HCT116 (cell line): ENCODE measurements at regions not wholly inside any gene's neighbourhood (a gene's known extent, or its start where the extent isn't known, plus 50 kb on each side); places are given as distances from the start of the nearest gene placed in this dataset.

ENCODE experiments used
- ATAC-seq: fragments of 200-7000 bp; cut with Tn5 transposase; 2 replicates; pipeline ENCODE4 v1.9.1; 2020; ENCODE audit warnings: mild to moderate bottlenecking, moderate library complexity
- BruUV-seq: library from RNA; stranded (reverse); fragments of 400-500 nt; replicated peaks from 2 replicates; lab custom pipeline; 2021; lab: Mats Ljungman, UMichigan
- CTCF ChIA-PET: fragments of 300-600 bp; sonication (Branson Sonifier 250); formaldehyde crosslinking; loops from one replicate; lab custom pipeline; 2021; ENCODE audit warnings: antibody characterized with exemption; lab: Charles Lee
- POLR2A ChIA-PET: fragments of 300-600, 350-600 bp; sonication (Branson Sonifier 250); formaldehyde crosslinking; loops from one replicate; lab custom pipeline; 2021; ENCODE audit warnings: antibody characterized with exemption; lab: Charles Lee
- RAD21 ChIA-PET, 2 experiments: fragments of 300-600 bp; sonication (Branson Sonifier 250); formaldehyde crosslinking; loops; one replicate each; lab custom pipeline; 2023; ENCODE audit warnings: low total read pairs in 2 of 2; ENCODE audit not compliant: uncharacterized antibody in 2 of 2, unreplicated experiment in 2 of 2, low non-redundant PET in 1 of 2; lab: Charles Lee
- DNase-seq: peaks from one replicate; pipeline ENCODE4 v3.0.0-alpha.2; 2010; ENCODE audit warnings: low read depth, low spot score
- H2AFZ ChIP-seq: fragments of 200-600 bp; shearing (Covaris generic), sonication (generic); 2 replicates; pipeline ENCODE4 v1.6.1; 2017; ENCODE audit warnings: low read depth, mixed run types, mixed read lengths, antibody characterized with exemption, low read length; ENCODE audit not compliant: poor library complexity, severe bottlenecking
- H3K27ac ChIP-seq: 2 replicates; pipeline ENCODE4 v1.5.1; 2012; ENCODE audit warnings: low read depth, low read length
- H3K27me3 ChIP-seq: fragments of 200-600 bp; sonication (generic); 2 replicates; pipeline ENCODE4 v1.6.1; 2016; ENCODE audit warnings: mixed run types, low read length, mixed read lengths; ENCODE audit not compliant: insufficient read depth
- H3K36me3 ChIP-seq, 2 experiments: fragments of 200-500 bp in 1 of 2; fragments of 200-600 bp in 1 of 2; sonication (Bioruptor generic) in 1 of 2; sonication (generic) in 1 of 2; 2 replicates each; pipeline versions ENCODE4 v1.5.1 to v1.6.1; 2014 to 2016; ENCODE audit warnings: low read length in 2 of 2, inconsistent platforms in 1 of 2, mixed read lengths in 1 of 2, mixed run types in 1 of 2; ENCODE audit not compliant: insufficient read depth in 2 of 2, control insufficient read depth in 1 of 2
- H3K4me1 ChIP-seq, 2 experiments: fragments of 200-600 bp in 1 of 2; sonication (generic) in 1 of 2; 2 replicates each; pipeline versions ENCODE4 v1.5.1 to v1.6.1; 2012 to 2017; ENCODE audit warnings: low read length in 2 of 2, inconsistent platforms in 1 of 2, mild to moderate bottlenecking in 1 of 2, mixed read lengths in 1 of 2, mixed run types in 1 of 2, moderate library complexity in 1 of 2; ENCODE audit not compliant: insufficient read depth in 2 of 2, control insufficient read depth in 1 of 2
- H3K4me2 ChIP-seq: fragments of 200-600 bp; sonication (generic); 2 replicates; pipeline ENCODE4 v1.6.1; 2017; ENCODE audit warnings: mixed run types, low read length, mixed read lengths
- H3K4me3 ChIP-seq, 2 experiments: fragments of 200-600 bp in 1 of 2; sonication (generic) in 1 of 2; replicated peaks in 1 of 2; 2 replicates each; pipeline ENCODE4 v1.5.1; 2011 to 2016; ENCODE audit warnings: low read length in 2 of 2, control low read depth in 1 of 2, low read depth in 1 of 2, mild to moderate bottlenecking in 1 of 2, mixed read lengths in 1 of 2, mixed run types in 1 of 2
- H3K79me2 ChIP-seq: fragments of 200-600 bp; sonication (generic); 2 replicates; pipeline ENCODE4 v1.6.1; 2017; ENCODE audit warnings: mild to moderate bottlenecking, mixed run types, low read length, moderate library complexity, mixed read lengths; ENCODE audit not compliant: insufficient read depth
- H3K9ac ChIP-seq: fragments of 200-600 bp; sonication (generic); 2 replicates; pipeline ENCODE4 v1.6.1; 2016; ENCODE audit warnings: low read length, mixed read lengths
- H3K9me2 ChIP-seq: fragments of 200-600 bp; sonication (generic), shearing (Covaris generic); 2 replicates; pipeline ENCODE4 v1.6.1; 2017; ENCODE audit warnings: mixed run types, mild to moderate bottlenecking, moderate library complexity; ENCODE audit not compliant: insufficient read depth
- H3K9me3 ChIP-seq, 2 experiments: fragments of 200-500 bp in 1 of 2; fragments of 200-600 bp in 1 of 2; sonication (Bioruptor generic) in 1 of 2; sonication (generic) in 1 of 2; 2 replicates each; pipeline ENCODE4 v1.6.1; 2014 to 2017; ENCODE audit warnings: low read length in 2 of 2, mixed read lengths in 2 of 2, inconsistent platforms in 1 of 2, low read depth in 1 of 2, mild to moderate bottlenecking in 1 of 2, mixed run types in 1 of 2, moderate library complexity in 1 of 2; ENCODE audit not compliant: control insufficient read depth in 1 of 2, insufficient read depth in 1 of 2
- H4K20me1 ChIP-seq: fragments of 200-600 bp; sonication (generic), shearing (Covaris generic); 2 replicates; pipeline ENCODE4 v1.6.1; 2017; ENCODE audit warnings: mixed run types, mild to moderate bottlenecking, moderate library complexity; ENCODE audit not compliant: insufficient read depth
- CTCF ChIP-seq, 3 experiments: fragments of 200-600 bp in 1 of 3; sonication (generic) in 1 of 3; IDR thresholded peaks in 2 of 3; conservative IDR thresholded peaks in 1 of 3; 2 replicates each; pipeline ENCODE4 v1.5.1; 2012 to 2017; ENCODE audit warnings: low read depth in 2 of 3, low read length in 2 of 3, antibody characterized with exemption in 1 of 3, borderline replicate concordance in 1 of 3, control low read depth in 1 of 3, mild to moderate bottlenecking in 1 of 3, mixed read lengths in 1 of 3, mixed run types in 1 of 3, moderate library complexity in 1 of 3; ENCODE audit not compliant: insufficient read depth in 1 of 3
- EGR1 ChIP-seq: IDR thresholded peaks from 2 replicates; pipeline ENCODE4 v1.6.1; 2012; ENCODE audit warnings: low read depth
- EZH2 ChIP-seq: fragments of 200-600 bp; sonication (generic); IDR thresholded peaks from 2 replicates; pipeline ENCODE4 v1.6.1; 2017; ENCODE audit warnings: antibody characterized with exemption, mixed run types
- EZH2phosphoT487 ChIP-seq: fragments of 200-600 bp; IDR thresholded peaks from 2 replicates; pipeline ENCODE4 v1.6.1; 2018; ENCODE audit warnings: antibody characterized with exemption, borderline replicate concordance
- FOSL1 ChIP-seq: IDR thresholded peaks from 2 replicates; pipeline ENCODE4 v1.6.1; 2012; ENCODE audit warnings: low read depth
- MAX ChIP-seq: IDR thresholded peaks from 2 replicates; pipeline ENCODE4 v1.6.1; 2012
- RAD21 ChIP-seq: IDR thresholded peaks from 2 replicates; pipeline ENCODE4 v1.6.1; 2012; ENCODE audit warnings: low read depth, mild to moderate bottlenecking
- SIN3A ChIP-seq: IDR thresholded peaks from 2 replicates; pipeline ENCODE4 v1.6.1; 2012; ENCODE audit warnings: low read depth
- SRF ChIP-seq: IDR thresholded peaks from 2 replicates; pipeline ENCODE4 v1.6.1; 2012; ENCODE audit warnings: low read depth
- TCF7L2 ChIP-seq: IDR thresholded peaks from 2 replicates; pipeline ENCODE4 v1.7.0; 2011; ENCODE audit warnings: borderline replicate concordance, inconsistent platforms; ENCODE audit not compliant: insufficient read depth, insufficient read length; ENCODE audit errors: extremely low read depth
- YY1 ChIP-seq: IDR thresholded peaks from 2 replicates; pipeline ENCODE4 v1.6.1; 2011; ENCODE audit warnings: low read length, low read depth, moderate library complexity, mild to moderate bottlenecking; ENCODE audit not compliant: insufficient replicate concordance; ENCODE audit errors: extremely low read depth
- ZFX ChIP-seq: fragments of 450-650 bp; IDR thresholded peaks from 2 replicates; pipeline ENCODE4 v1.6.1; 2017
- ZNF274 ChIP-seq: fragments of 200-500 bp; sonication (Bioruptor generic); IDR thresholded peaks from 2 replicates; pipeline ENCODE4 v1.6.1; 2014; ENCODE audit warnings: mild to moderate bottlenecking, low read depth, low read length, inconsistent platforms
- intact Hi-C: fragments of 100-400 bp; cut with micrococcal nuclease; formaldehyde crosslinking; loops from 2 replicates; pipeline ENCODE4 v1.10.0; 2022
- TF ChIP-seq, protein P1 (sequence below): IDR thresholded peaks from 2 replicates; pipeline ENCODE4 v1.6.1; 2012; ENCODE audit warnings: low read depth
- TF ChIP-seq, protein P2 (sequence below): IDR thresholded peaks from 2 replicates; pipeline ENCODE4 v1.6.1; 2012
- TF ChIP-seq, protein P3 (sequence below): IDR thresholded peaks from 2 replicates; pipeline ENCODE4 v1.6.1; 2011; ENCODE audit warnings: mild to moderate bottlenecking, low read length, moderate library complexity; ENCODE audit not compliant: insufficient replicate concordance; ENCODE audit errors: extremely low read depth

DNA sequence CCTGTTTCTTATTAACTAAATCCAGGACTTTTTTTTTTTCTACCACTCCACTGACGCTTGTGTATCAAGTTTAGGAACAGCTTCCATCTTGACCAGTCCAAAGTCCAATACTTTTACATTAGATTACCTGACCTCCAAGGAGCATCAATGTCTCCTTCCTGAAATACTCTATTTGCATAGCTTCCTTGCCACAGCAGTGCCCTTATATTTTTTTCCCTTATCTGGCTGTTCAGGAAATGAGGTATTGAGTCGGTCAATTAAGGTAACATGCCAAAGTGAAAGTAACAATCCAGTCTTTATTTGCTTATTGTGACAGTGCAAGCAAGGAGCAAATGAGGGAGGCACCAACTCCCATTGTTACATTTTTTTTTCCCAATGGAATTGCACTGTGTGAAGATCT is 730.8 kb upstream of the NDST4 start:
- no peaks in the 10 kb centered on the region for H3K79me2 ChIP-seq
- POLR2A ChIA-PET = no interaction called here
- no peak overlapping the region for H2AFZ ChIP-seq
- intact Hi-C loops = no loop called here
- H3K27ac ChIP-seq = no peak overlapping the region
- H3K4me1 ChIP-seq = no peaks in the 10 kb centered on the region
- BruUV-seq = no TSS peak
- H3K4me2 ChIP-seq = no peak overlapping the region
- H3K9ac ChIP-seq = no peak overlapping the region
- TF ChIP-seq EZH2 (no peak), CTCF (IDR thresholded peaks at IDR 0.05 in 2 of 3, conservative IDR thresholded peaks at IDR 0.05 in 1 of 3; ENCODE audit: borderline replicate concordance in 1 of 3, insufficient read depth in 1 of 3, low read depth in 2 of 3, low read length in 2 of 3) (no peak), YY1 (no peak), EGR1 (no peak), TCF7L2 (no peak), ZFX (no peak), RAD21 (no peak), SRF (no peak), MAX (no peak), EZH2phosphoT487 (no peak), FOSL1 (no peak), SIN3A (no peak), ZNF274 (no peak)
- TF ChIP-seq, protein P1, sequence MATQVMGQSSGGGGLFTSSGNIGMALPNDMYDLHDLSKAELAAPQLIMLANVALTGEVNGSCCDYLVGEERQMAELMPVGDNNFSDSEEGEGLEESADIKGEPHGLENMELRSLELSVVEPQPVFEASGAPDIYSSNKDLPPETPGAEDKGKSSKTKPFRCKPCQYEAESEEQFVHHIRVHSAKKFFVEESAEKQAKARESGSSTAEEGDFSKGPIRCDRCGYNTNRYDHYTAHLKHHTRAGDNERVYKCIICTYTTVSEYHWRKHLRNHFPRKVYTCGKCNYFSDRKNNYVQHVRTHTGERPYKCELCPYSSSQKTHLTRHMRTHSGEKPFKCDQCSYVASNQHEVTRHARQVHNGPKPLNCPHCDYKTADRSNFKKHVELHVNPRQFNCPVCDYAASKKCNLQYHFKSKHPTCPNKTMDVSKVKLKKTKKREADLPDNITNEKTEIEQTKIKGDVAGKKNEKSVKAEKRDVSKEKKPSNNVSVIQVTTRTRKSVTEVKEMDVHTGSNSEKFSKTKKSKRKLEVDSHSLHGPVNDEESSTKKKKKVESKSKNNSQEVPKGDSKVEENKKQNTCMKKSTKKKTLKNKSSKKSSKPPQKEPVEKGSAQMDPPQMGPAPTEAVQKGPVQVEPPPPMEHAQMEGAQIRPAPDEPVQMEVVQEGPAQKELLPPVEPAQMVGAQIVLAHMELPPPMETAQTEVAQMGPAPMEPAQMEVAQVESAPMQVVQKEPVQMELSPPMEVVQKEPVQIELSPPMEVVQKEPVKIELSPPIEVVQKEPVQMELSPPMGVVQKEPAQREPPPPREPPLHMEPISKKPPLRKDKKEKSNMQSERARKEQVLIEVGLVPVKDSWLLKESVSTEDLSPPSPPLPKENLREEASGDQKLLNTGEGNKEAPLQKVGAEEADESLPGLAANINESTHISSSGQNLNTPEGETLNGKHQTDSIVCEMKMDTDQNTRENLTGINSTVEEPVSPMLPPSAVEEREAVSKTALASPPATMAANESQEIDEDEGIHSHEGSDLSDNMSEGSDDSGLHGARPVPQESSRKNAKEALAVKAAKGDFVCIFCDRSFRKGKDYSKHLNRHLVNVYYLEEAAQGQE = no peak
- TF ChIP-seq, protein P2, sequence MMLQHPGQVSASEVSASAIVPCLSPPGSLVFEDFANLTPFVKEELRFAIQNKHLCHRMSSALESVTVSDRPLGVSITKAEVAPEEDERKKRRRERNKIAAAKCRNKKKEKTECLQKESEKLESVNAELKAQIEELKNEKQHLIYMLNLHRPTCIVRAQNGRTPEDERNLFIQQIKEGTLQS = no peak
- TF ChIP-seq, protein P3, sequence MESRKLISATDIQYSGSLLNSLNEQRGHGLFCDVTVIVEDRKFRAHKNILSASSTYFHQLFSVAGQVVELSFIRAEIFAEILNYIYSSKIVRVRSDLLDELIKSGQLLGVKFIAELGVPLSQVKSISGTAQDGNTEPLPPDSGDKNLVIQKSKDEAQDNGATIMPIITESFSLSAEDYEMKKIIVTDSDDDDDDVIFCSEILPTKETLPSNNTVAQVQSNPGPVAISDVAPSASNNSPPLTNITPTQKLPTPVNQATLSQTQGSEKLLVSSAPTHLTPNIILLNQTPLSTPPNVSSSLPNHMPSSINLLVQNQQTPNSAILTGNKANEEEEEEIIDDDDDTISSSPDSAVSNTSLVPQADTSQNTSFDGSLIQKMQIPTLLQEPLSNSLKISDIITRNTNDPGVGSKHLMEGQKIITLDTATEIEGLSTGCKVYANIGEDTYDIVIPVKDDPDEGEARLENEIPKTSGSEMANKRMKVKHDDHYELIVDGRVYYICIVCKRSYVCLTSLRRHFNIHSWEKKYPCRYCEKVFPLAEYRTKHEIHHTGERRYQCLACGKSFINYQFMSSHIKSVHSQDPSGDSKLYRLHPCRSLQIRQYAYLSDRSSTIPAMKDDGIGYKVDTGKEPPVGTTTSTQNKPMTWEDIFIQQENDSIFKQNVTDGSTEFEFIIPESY = no peak
- TF ChIP-seq, all 23 proteins: peak for 0
- no peaks in the 10 kb centered on the region for H3K27me3 ChIP-seq
- ChIA-PET CTCF (interaction anchor here (2.8 kb wide), 1 partner anchor 8 kb away, joined by 6 read pairs; no protein-coding TSS in a partner anchor), RAD21 (no interaction called here)
- H3K4me3 ChIP-seq = no peak overlapping the region
- no peaks in the 10 kb centered on the region for H3K9me3 ChIP-seq
- no peaks in the 10 kb centered on the region; the same call in 1 of the 2 replicates for H3K9me2 ChIP-seq
- no peaks in the 10 kb centered on the region for H4K20me1 ChIP-seq
- ATAC-seq = no peak
- DNase-seq = no peak
- H3K36me3 ChIP-seq = no peaks in the 10 kb centered on the region
